HEK293 (cell line): ENCODE measurements at regions not wholly inside any gene's neighbourhood (a gene's known extent, or its start where the extent isn't known, plus 50 kb on each side); places are given as distances from the start of the nearest gene placed in this dataset.

ENCODE experiments used
- CTCF ChIA-PET: fragments of 350-600 bp; formaldehyde crosslinking; extraction: SDS; loops from one replicate; lab custom pipeline; 2021; ENCODE audit warnings: antibody characterized with exemption; lab: Yijun Ruan, JAX
- POLR2A ChIA-PET: fragments of 300-600 bp; formaldehyde crosslinking; extraction: SDS; loops from one replicate; lab custom pipeline; 2020; ENCODE audit warnings: antibody characterized with exemption, inconsistent platforms; lab: Yijun Ruan, JAX
- H3K27ac ChIP-seq: fragments of 200-500 bp; sonication (Bioruptor generic); 2 replicates; pipeline ENCODE4 v1.5.1; 2014; ENCODE audit warnings: low read depth, low read length, control low read depth, inconsistent platforms; ENCODE audit errors: extremely low read depth
- H3K36me3 ChIP-seq, 2 experiments: fragments of 200-500 bp in 1 of 2; sonication (Bioruptor generic) in 1 of 2; 1 replicate in 1 of 2; 2 replicates in 1 of 2; pipeline ENCODE4 v1.5.1; 2014 to 2017; ENCODE audit warnings: inconsistent platforms in 2 of 2, low read length in 2 of 2; ENCODE audit not compliant: control insufficient read depth in 2 of 2, insufficient read depth in 1 of 2
- H3K4me1 ChIP-seq: fragments of 200-500 bp; sonication (Bioruptor generic); 2 replicates; pipeline ENCODE4 v1.5.1; 2014; ENCODE audit warnings: mild to moderate bottlenecking, low read length, inconsistent platforms; ENCODE audit not compliant: control insufficient read depth, insufficient read depth
- H3K4me3 ChIP-seq: 2 replicates; pipeline ENCODE4 v1.5.1; 2011; ENCODE audit warnings: low read depth, mild to moderate bottlenecking, control low read depth, low read length, moderate library complexity
- H3K9me3 ChIP-seq: fragments of 200-500 bp; sonication (Bioruptor generic); 2 replicates; pipeline ENCODE4 v1.5.1; 2014; ENCODE audit warnings: low read depth, low read length, inconsistent platforms; ENCODE audit not compliant: control insufficient read depth, insufficient read depth
- BCL11A ChIP-seq: fragments of 450-650 bp; formaldehyde crosslinking; IDR thresholded peaks from 2 replicates; pipeline ENCODE4 v1.5.1; 2016; ENCODE audit warnings: low read depth, missing biosample characterization, missing genetic modification characterization
- EGR2 ChIP-seq: fragments of 450-650 bp; formaldehyde crosslinking; IDR thresholded peaks from 2 replicates; pipeline ENCODE4 v1.5.1; 2016; ENCODE audit warnings: low read depth, missing biosample characterization, missing genetic modification characterization
- KLF8 ChIP-seq: fragments of 450-650 bp; formaldehyde crosslinking; IDR thresholded peaks from 2 replicates; pipeline ENCODE4 v1.5.1; 2016; ENCODE audit warnings: missing biosample characterization, missing genetic modification characterization
- SCRT2 ChIP-seq: fragments of 450-650 bp; formaldehyde crosslinking; IDR thresholded peaks from 2 replicates; pipeline ENCODE4 v1.5.1; 2016; ENCODE audit warnings: missing biosample characterization, missing genetic modification characterization
- ZEB2 ChIP-seq: fragments of 450-650 bp; formaldehyde crosslinking; IDR thresholded peaks from 2 replicates; pipeline ENCODE4 v1.5.1; 2016; ENCODE audit warnings: missing biosample characterization, missing genetic modification characterization
- ZFP3 ChIP-seq: fragments of 450-650 bp; formaldehyde crosslinking; IDR thresholded peaks from 2 replicates; pipeline ENCODE4 v1.5.1; 2016; ENCODE audit warnings: low read depth, missing biosample characterization, missing genetic modification characterization
- ZFP69B ChIP-seq: fragments of 450-650 bp; formaldehyde crosslinking; IDR thresholded peaks from 2 replicates; pipeline ENCODE4 v1.5.1; 2016; ENCODE audit warnings: missing biosample characterization, missing genetic modification characterization
- ZIC2 ChIP-seq: fragments of 450-650 bp; formaldehyde crosslinking; IDR thresholded peaks from 2 replicates; pipeline ENCODE4 v1.5.1; 2016; ENCODE audit warnings: missing biosample characterization, missing genetic modification characterization
- ZNF132 ChIP-seq: fragments of 450-650 bp; formaldehyde crosslinking; IDR thresholded peaks from 2 replicates; pipeline ENCODE4 v1.5.1; 2017; ENCODE audit warnings: missing biosample characterization, missing genetic modification characterization, borderline replicate concordance
- ZNF223 ChIP-seq: fragments of 450-650 bp; formaldehyde crosslinking; IDR thresholded peaks from 2 replicates; pipeline ENCODE4 v1.5.1; 2016; ENCODE audit warnings: missing biosample characterization, missing genetic modification characterization
- ZNF354C ChIP-seq: fragments of 450-650 bp; formaldehyde crosslinking; IDR thresholded peaks from 2 replicates; pipeline ENCODE4 v1.5.1; 2016; ENCODE audit warnings: missing biosample characterization, missing genetic modification characterization, low read depth, borderline replicate concordance
- ZNF404 ChIP-seq: fragments of 450-650 bp; formaldehyde crosslinking; IDR thresholded peaks from 2 replicates; pipeline ENCODE4 v1.5.1; 2017; ENCODE audit warnings: missing biosample characterization, missing genetic modification characterization
- ZNF416 ChIP-seq: fragments of 450-650 bp; formaldehyde crosslinking; IDR thresholded peaks from 2 replicates; pipeline ENCODE4 v1.5.1; 2016; ENCODE audit warnings: missing biosample characterization, missing genetic modification characterization
- ZNF549 ChIP-seq: fragments of 450-650 bp; IDR thresholded peaks from 2 replicates; pipeline ENCODE4 v1.5.1; 2018; ENCODE audit warnings: missing biosample characterization, missing genetic modification characterization, mild to moderate bottlenecking, inconsistent platforms, moderate library complexity
- ZNF558 ChIP-seq: fragments of 450-650 bp; formaldehyde crosslinking; IDR thresholded peaks from 2 replicates; pipeline ENCODE4 v1.5.1; 2016; ENCODE audit warnings: missing biosample characterization, missing genetic modification characterization
- ZNF560 ChIP-seq: fragments of 450-650 bp; formaldehyde crosslinking; IDR thresholded peaks from 2 replicates; pipeline ENCODE4 v1.5.1; 2017; ENCODE audit warnings: missing biosample characterization, missing genetic modification characterization, borderline replicate concordance
- ZNF747 ChIP-seq: fragments of 450-650 bp; formaldehyde crosslinking; IDR thresholded peaks from 2 replicates; pipeline ENCODE4 v1.5.1; 2016; ENCODE audit warnings: missing biosample characterization, missing genetic modification characterization
- TF ChIP-seq, protein P1 (sequence below): fragments of 450-650 bp; formaldehyde crosslinking; conservative IDR thresholded peaks from 2 replicates; pipeline ENCODE4 v1.5.1; 2016; ENCODE audit warnings: low read depth, missing biosample characterization, missing genetic modification characterization
- TF ChIP-seq, protein P2 (sequence below): fragments of 450-650 bp; formaldehyde crosslinking; IDR thresholded peaks from 2 replicates; pipeline ENCODE4 v1.5.1; 2016; ENCODE audit warnings: missing biosample characterization, missing genetic modification characterization
- TF ChIP-seq, protein P3 (sequence below): fragments of 450-650 bp; formaldehyde crosslinking; IDR thresholded peaks from 2 replicates; pipeline ENCODE4 v1.5.1; 2016; ENCODE audit warnings: missing biosample characterization, missing genetic modification characterization

DNA sequence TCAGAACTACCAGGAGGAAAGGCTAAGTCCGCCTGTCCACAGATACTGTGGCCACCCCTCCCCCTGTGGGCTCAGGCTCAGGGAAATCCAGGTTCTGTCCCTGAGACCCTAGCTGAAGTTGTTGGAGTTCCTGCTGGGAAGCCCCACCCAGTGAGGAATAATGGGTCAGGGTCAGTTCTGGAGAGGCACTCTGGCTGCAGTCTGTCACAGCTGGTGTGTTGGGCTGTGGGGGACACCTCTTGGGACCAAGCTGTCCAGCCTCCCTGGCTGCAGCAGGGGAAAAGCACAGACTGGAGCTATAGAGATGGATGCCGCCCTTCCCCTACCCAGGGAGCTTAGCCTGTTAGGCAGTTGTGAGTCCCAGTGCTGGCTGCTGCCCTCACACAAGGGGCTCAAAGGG is 65.1 kb upstream of the RGS21 start:
- CTCF ChIA-PET = no interaction called here

DNA sequence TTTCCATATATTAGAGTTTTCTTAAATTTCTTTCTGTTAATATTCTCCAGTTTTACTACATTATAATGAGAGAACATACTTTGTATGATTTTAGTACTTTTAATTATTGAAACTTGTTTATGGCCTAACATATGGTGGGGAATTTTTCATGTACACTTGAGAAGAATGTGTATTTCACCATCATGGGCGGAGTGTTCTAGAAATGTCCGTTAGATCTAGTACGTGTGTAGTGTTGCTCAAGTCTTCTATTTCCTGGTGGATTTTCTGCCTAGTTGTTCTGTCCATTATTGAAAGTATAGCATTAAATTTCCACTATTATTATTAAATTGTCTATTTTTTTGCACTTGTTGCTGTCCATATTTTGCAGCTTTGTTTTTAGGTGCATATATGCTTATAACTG is 64.0 kb upstream of the RGS21 start:
- no peak for TF ChIP-seq ZNF132 (tag by site-specific recombination)
- no peak for TF ChIP-seq ZNF747 (tag by site-specific recombination)
- no peak for TF ChIP-seq ZNF549
- TF ChIP-seq, protein P1, sequence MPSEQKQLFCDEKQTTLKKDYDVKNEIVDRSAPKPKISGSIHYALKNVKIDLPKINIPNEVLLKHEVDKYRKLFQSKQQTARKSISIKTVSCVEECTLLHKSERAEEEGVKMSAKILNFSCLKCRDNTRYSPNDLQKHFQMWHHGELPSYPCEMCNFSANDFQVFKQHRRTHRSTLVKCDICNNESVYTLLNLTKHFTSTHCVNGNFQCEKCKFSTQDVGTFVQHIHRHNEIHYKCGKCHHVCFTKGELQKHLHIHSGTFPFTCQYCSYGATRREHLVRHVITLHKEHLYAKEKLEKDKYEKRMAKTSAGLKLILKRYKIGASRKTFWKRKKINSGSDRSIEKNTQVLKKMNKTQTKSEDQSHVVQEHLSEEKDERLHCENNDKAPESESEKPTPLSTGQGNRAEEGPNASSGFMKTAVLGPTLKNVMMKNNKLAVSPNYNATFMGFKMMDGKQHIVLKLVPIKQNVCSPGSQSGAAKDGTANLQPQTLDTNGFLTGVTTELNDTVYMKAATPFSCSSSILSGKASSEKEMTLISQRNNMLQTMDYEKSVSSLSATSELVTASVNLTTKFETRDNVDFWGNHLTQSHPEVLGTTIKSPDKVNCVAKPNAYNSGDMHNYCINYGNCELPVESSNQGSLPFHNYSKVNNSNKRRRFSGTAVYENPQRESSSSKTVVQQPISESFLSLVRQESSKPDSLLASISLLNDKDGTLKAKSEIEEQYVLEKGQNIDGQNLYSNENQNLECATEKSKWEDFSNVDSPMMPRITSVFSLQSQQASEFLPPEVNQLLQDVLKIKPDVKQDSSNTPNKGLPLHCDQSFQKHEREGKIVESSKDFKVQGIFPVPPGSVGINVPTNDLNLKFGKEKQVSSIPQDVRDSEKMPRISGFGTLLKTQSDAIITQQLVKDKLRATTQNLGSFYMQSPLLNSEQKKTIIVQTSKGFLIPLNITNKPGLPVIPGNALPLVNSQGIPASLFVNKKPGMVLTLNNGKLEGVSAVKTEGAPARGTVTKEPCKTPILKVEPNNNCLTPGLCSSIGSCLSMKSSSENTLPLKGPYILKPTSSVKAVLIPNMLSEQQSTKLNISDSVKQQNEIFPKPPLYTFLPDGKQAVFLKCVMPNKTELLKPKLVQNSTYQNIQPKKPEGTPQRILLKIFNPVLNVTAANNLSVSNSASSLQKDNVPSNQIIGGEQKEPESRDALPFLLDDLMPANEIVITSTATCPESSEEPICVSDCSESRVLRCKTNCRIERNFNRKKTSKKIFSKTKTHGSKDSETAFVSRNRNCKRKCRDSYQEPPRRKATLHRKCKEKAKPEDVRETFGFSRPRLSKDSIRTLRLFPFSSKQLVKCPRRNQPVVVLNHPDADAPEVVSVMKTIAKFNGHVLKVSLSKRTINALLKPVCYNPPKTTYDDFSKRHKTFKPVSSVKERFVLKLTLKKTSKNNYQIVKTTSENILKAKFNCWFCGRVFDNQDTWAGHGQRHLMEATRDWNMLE (tag by site-specific recombination) = no peak
- no peak for TF ChIP-seq ZFP3 (tag by site-specific recombination)
- TF ChIP-seq ZNF560 = no peak
- TF ChIP-seq, all 188 proteins: peak for 0
- H3K36me3 ChIP-seq = no peaks in the 10 kb centered on the region
- no peaks in the 10 kb centered on the region for H3K4me1 ChIP-seq
- no peaks in the 10 kb centered on the region for H3K9me3 ChIP-seq
- ChIA-PET CTCF (no interaction called here), POLR2A (no interaction called here)
- no peak overlapping the region for H3K4me3 ChIP-seq
- H3K27ac ChIP-seq = no peak overlapping the region

More for the DNA sequence above, 65.1 kb upstream of the RGS21 start:
- TF ChIP-seq EGR2 (tag by site-specific recombination) (no peak), ZNF223 (tag by site-specific recombination) (no peak), ZFP69B (no peak), SCRT2 (no peak), ZNF549 (no peak)
- TF ChIP-seq, protein P2, sequence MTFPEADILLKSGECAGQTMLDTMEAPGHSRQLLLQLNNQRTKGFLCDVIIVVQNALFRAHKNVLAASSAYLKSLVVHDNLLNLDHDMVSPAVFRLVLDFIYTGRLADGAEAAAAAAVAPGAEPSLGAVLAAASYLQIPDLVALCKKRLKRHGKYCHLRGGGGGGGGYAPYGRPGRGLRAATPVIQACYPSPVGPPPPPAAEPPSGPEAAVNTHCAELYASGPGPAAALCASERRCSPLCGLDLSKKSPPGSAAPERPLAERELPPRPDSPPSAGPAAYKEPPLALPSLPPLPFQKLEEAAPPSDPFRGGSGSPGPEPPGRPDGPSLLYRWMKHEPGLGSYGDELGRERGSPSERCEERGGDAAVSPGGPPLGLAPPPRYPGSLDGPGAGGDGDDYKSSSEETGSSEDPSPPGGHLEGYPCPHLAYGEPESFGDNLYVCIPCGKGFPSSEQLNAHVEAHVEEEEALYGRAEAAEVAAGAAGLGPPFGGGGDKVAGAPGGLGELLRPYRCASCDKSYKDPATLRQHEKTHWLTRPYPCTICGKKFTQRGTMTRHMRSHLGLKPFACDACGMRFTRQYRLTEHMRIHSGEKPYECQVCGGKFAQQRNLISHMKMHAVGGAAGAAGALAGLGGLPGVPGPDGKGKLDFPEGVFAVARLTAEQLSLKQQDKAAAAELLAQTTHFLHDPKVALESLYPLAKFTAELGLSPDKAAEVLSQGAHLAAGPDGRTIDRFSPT (tag by site-specific recombination) = no peak
- TF ChIP-seq, protein P3, sequence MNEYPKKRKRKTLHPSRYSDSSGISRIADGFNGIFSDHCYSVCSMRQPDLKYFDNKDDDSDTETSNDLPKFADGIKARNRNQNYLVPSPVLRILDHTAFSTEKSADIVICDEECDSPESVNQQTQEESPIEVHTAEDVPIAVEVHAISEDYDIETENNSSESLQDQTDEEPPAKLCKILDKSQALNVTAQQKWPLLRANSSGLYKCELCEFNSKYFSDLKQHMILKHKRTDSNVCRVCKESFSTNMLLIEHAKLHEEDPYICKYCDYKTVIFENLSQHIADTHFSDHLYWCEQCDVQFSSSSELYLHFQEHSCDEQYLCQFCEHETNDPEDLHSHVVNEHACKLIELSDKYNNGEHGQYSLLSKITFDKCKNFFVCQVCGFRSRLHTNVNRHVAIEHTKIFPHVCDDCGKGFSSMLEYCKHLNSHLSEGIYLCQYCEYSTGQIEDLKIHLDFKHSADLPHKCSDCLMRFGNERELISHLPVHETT (tag by site-specific recombination) = no peak
- TF ChIP-seq, all 188 proteins: peak for 0
- H3K27ac ChIP-seq = no peak overlapping the region
- no peaks in the 10 kb centered on the region for H3K4me1 ChIP-seq
- H3K4me3 ChIP-seq = no peak overlapping the region
- H3K9me3 ChIP-seq = no peaks in the 10 kb centered on the region
- POLR2A ChIA-PET = no interaction called here
- H3K36me3 ChIP-seq = no peaks in the 10 kb centered on the region

DNA sequence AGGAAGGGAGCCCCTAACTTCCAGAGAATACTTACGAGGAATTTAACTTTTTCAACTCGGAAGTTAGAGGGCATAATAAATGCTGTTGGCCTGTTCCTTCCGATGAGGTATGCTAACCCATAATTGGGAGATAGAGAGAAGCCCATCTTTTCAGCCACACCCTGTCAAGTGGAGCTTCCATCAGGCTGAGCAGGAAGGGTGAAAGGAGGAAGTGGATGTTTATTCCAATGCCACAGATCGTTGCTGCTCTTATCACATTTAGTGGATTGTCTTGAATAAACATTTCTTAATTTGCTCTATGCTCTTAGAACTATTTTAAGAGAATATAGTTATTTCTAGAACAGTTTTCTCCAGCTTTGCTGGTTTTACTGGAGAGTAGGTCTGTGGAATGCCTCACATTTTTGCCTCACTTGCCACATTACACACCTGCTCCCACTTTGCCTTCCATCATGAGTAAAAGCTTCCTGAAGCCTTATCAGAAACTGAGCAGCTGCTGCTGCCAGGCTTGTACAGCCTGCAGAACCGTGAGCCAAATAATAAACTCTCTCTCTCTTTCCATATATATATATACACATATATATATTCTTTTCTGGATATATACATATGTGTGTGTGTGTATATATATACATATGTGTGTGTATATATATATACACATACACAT is 60.0 kb upstream of the RGS21 start:
- no peaks in the 10 kb centered on the region for H3K36me3 ChIP-seq
- H3K27ac ChIP-seq = no peak overlapping the region
- no peaks in the 10 kb centered on the region for H3K9me3 ChIP-seq
- ChIA-PET POLR2A (no interaction called here), CTCF (interaction anchor here (0.6 kb wide), 1 partner anchor 9 kb away, joined by 4 read pairs; no protein-coding TSS in a partner anchor)
- TF ChIP-seq KLF8 (no peak), BCL11A (no peak), ZEB2 (tag by site-specific recombination) (no peak), ZNF404 (tag by site-specific recombination) (no peak), ZNF558 (tag by site-specific recombination) (no peak), ZNF354C (tag by site-specific recombination) (no peak), ZNF416 (tag by site-specific recombination) (no peak), ZIC2 (tag by site-specific recombination) (no peak), ZFP3 (tag by site-specific recombination) (no peak)
- TF ChIP-seq, protein P2 (tag by site-specific recombination) = no peak
- no peak overlapping the region for H3K4me3 ChIP-seq
- no peaks in the 10 kb centered on the region for H3K4me1 ChIP-seq
